IMR-90 (cell line): ENCODE measurements at regions not wholly inside any gene's neighbourhood (a gene's known extent, or its start where the extent isn't known, plus 50 kb on each side); places are given as distances from the start of the nearest gene placed in this dataset.

Source experiments
- ATAC-seq: fragments of 200-7000 bp; cut with Tn5 transposase; 2 replicates; pipeline ENCODE4 v1.9.1; 2020; ENCODE audit warnings: low read depth, mild to moderate bottlenecking, moderate library complexity
- BruUV-seq: library from RNA; stranded (reverse); fragments of 400-500 nt; replicated peaks from 2 replicates; lab custom pipeline; 2021; lab: Mats Ljungman, UMichigan
- CTCF ChIA-PET: fragments of 300-600 bp; formaldehyde crosslinking; extraction: SDS; loops from one replicate; lab custom pipeline; 2021; ENCODE audit warnings: antibody characterized with exemption; lab: Yijun Ruan, JAX
- POLR2A ChIA-PET: fragments of 300-600 bp; sonication (Branson Sonifier 250); formaldehyde crosslinking; loops from one replicate; lab custom pipeline; 2022; ENCODE audit warnings: antibody characterized with exemption; ENCODE audit not compliant: unreplicated experiment; lab: Charles Lee
- DNase-seq: peaks from one replicate; pipeline ENCODE4 v3.0.0; 2013
- H2AFZ ChIP-seq: replicated peaks from 2 replicates; pipeline ENCODE3; 2013; ENCODE audit warnings: low read length, mild to moderate bottlenecking; ENCODE audit not compliant: poor library complexity
- H2AK5ac ChIP-seq: 2 replicates; pipeline ENCODE4 v1.6.1; 2013; ENCODE audit warnings: low read depth, low read length, inconsistent platforms
- H2AK9ac ChIP-seq: replicated peaks from 2 replicates; pipeline ENCODE3; 2013; ENCODE audit warnings: mild to moderate bottlenecking, low read depth, low read length, moderate library complexity; ENCODE audit not compliant: poor library complexity
- H2BK120ac ChIP-seq: 2 replicates; pipeline ENCODE4 v1.6.1; 2013; ENCODE audit warnings: low read depth, low read length, inconsistent platforms
- H2BK15ac ChIP-seq: 3 replicates; pipeline ENCODE4 v1.6.1; 2013; ENCODE audit warnings: low read depth, low read length, inconsistent platforms
- H2BK20ac ChIP-seq: 2 replicates; pipeline ENCODE4 v1.6.1; 2013; ENCODE audit warnings: low read depth, mild to moderate bottlenecking, inconsistent platforms, low read length, moderate library complexity
- H2BK5ac ChIP-seq: 2 replicates; pipeline ENCODE4 v1.6.1; 2013; ENCODE audit warnings: mild to moderate bottlenecking, low read depth, low read length, inconsistent platforms; ENCODE audit not compliant: poor library complexity, severe bottlenecking
- H3K14ac ChIP-seq: replicated peaks from 2 replicates; pipeline ENCODE4 v1.6.1; 2013; ENCODE audit warnings: low read depth, low read length, inconsistent platforms
- H3K18ac ChIP-seq: 2 replicates; pipeline ENCODE4 v1.6.1; 2013; ENCODE audit warnings: low read depth, low read length, control low read depth
- H3K23ac ChIP-seq: 2 replicates; pipeline ENCODE4 v1.6.1; 2013; ENCODE audit warnings: low read depth, low read length, inconsistent platforms
- H3K27ac ChIP-seq: 2 replicates; pipeline ENCODE4 v1.5.1; 2013; ENCODE audit warnings: mild to moderate bottlenecking, control low read depth, low read length; ENCODE audit not compliant: insufficient read depth
- H3K27me3 ChIP-seq: 2 replicates; pipeline ENCODE4 v1.6.1; 2013; ENCODE audit warnings: low read length; ENCODE audit not compliant: control insufficient read depth, insufficient read depth
- H3K36me3 ChIP-seq: 2 replicates; pipeline ENCODE4 v1.6.1; 2013; ENCODE audit warnings: low read length, mixed read lengths; ENCODE audit not compliant: control insufficient read depth, insufficient read depth
- H3K4ac ChIP-seq: 2 replicates; pipeline ENCODE4 v1.6.1; 2013; ENCODE audit warnings: low read depth, low read length, inconsistent platforms
- H3K4me1 ChIP-seq: 2 replicates; pipeline ENCODE4 v1.6.1; 2013; ENCODE audit warnings: low read length, mixed read lengths; ENCODE audit not compliant: control insufficient read depth, insufficient read depth
- H3K4me2 ChIP-seq: 2 replicates; pipeline ENCODE4 v1.6.1; 2013; ENCODE audit warnings: low read depth, mild to moderate bottlenecking, control low read depth, low read length, moderate library complexity
- H3K4me3 ChIP-seq: 2 replicates; pipeline ENCODE4 v1.5.1; 2013; ENCODE audit warnings: low read depth, mild to moderate bottlenecking, control low read depth, low read length, moderate library complexity; ENCODE audit not compliant: insufficient read depth
- H3K56ac ChIP-seq: 2 replicates; pipeline ENCODE4 v1.6.1; 2013; ENCODE audit warnings: low read length, inconsistent platforms; ENCODE audit not compliant: insufficient read depth; ENCODE audit errors: extremely low read depth
- H3K79me1 ChIP-seq, 2 experiments: 2 replicates each; pipeline ENCODE4 v1.6.1; 2013; ENCODE audit warnings: low read length in 2 of 2, inconsistent platforms in 1 of 2, low read depth in 1 of 2
- H3K9ac ChIP-seq: 2 replicates; pipeline ENCODE4 v1.6.1; 2013; ENCODE audit warnings: low read depth, low read length, control low read depth
- H3K9me1 ChIP-seq: 2 replicates; pipeline ENCODE4 v1.6.1; 2013; ENCODE audit warnings: low read length, inconsistent platforms; ENCODE audit not compliant: insufficient read depth
- H3K9me3 ChIP-seq: 2 replicates; pipeline ENCODE4 v1.6.1; 2013; ENCODE audit warnings: low read length; ENCODE audit not compliant: control insufficient read depth, insufficient read depth
- H4K20me1 ChIP-seq: 2 replicates; pipeline ENCODE4 v1.6.1; 2013; ENCODE audit warnings: low read length, inconsistent platforms; ENCODE audit not compliant: insufficient read depth
- H4K5ac ChIP-seq: 2 replicates; pipeline ENCODE4 v1.6.1; 2013; ENCODE audit warnings: mild to moderate bottlenecking, low read depth, low read length, control low read depth
- H4K8ac ChIP-seq, 2 experiments: 2 replicates each; pipeline ENCODE4 v1.6.1; 2013; ENCODE audit warnings: low read depth in 2 of 2, low read length in 2 of 2, control low read depth in 1 of 2, inconsistent platforms in 1 of 2
- H4K91ac ChIP-seq: 2 replicates; pipeline ENCODE4 v1.6.1; 2013; ENCODE audit warnings: low read depth, low read length, inconsistent platforms; ENCODE audit not compliant: insufficient read depth
- BHLHE40 ChIP-seq: fragments of 150-350 bp; IDR thresholded peaks from 2 replicates; pipeline ENCODE4 v1.6.1; 2016; ENCODE audit warnings: mild to moderate bottlenecking, low read depth, low read length
- CEBPB ChIP-seq: IDR thresholded peaks from 2 replicates; pipeline ENCODE4 v1.6.1; 2012; ENCODE audit warnings: low read depth, low read length, improper control_type of control experiment
- CHD1 ChIP-seq: IDR thresholded peaks from 2 replicates; pipeline ENCODE4 v1.6.1; 2012; ENCODE audit warnings: low read depth, low read length, improper control_type of control experiment
- CTCF ChIP-seq: conservative IDR thresholded peaks from 2 replicates; pipeline ENCODE4 v1.5.1; 2012; ENCODE audit warnings: mild to moderate bottlenecking, low read depth, low read length, improper control_type of control experiment
- ELK1 ChIP-seq: fragments of 150-350 bp; IDR thresholded peaks from 2 replicates; pipeline ENCODE4 v1.6.1; 2016; ENCODE audit warnings: low read depth, mild to moderate bottlenecking, low read length, moderate library complexity, borderline replicate concordance
- FOS ChIP-seq: fragments of 150-350 bp; IDR thresholded peaks from 2 replicates; pipeline ENCODE4 v1.6.1; 2016; ENCODE audit warnings: low read depth, low read length
- MAFK ChIP-seq: IDR thresholded peaks from 2 replicates; pipeline ENCODE4 v1.6.1; 2012; ENCODE audit warnings: low read depth, low read length, improper control_type of control experiment
- MAZ ChIP-seq: IDR thresholded peaks from 2 replicates; pipeline ENCODE4 v1.6.1; 2012; ENCODE audit warnings: low read depth, mild to moderate bottlenecking, low read length, improper control_type of control experiment, moderate library complexity, borderline replicate concordance
- MXI1 ChIP-seq: IDR thresholded peaks from 2 replicates; pipeline ENCODE4 v1.6.1; 2012; ENCODE audit warnings: low read depth, mild to moderate bottlenecking, low read length, moderate library complexity, borderline replicate concordance
- NFE2L2 ChIP-seq: fragments of 150-350 bp; IDR thresholded peaks from 2 replicates; pipeline ENCODE4 v1.6.1; 2016; ENCODE audit warnings: low read depth, mild to moderate bottlenecking, low read length
- POLR2A ChIP-seq: IDR thresholded peaks from 2 replicates; pipeline ENCODE4 v1.6.1; 2012; ENCODE audit warnings: mild to moderate bottlenecking, low read depth, low read length
- RAD21 ChIP-seq: IDR thresholded peaks from 2 replicates; pipeline ENCODE4 v1.6.1; 2012; ENCODE audit warnings: low read length, improper control_type of control experiment
- RCOR1 ChIP-seq: IDR thresholded peaks from 2 replicates; pipeline ENCODE4 v1.6.1; 2012; ENCODE audit warnings: mild to moderate bottlenecking, low read length, improper control_type of control experiment; ENCODE audit not compliant: insufficient replicate concordance
- RFX5 ChIP-seq: IDR thresholded peaks from 2 replicates; pipeline ENCODE4 v1.8.0; 2012; ENCODE audit warnings: low read depth, mild to moderate bottlenecking, low read length, moderate library complexity
- SMC3 ChIP-seq: fragments of 150-350 bp; IDR thresholded peaks from 2 replicates; pipeline ENCODE4 v1.6.1; 2016; ENCODE audit warnings: low read depth, mild to moderate bottlenecking, antibody characterized with exemption, low read length, moderate library complexity
- USF2 ChIP-seq: fragments of 150-350 bp; IDR thresholded peaks from 2 replicates; pipeline ENCODE4 v1.6.1; 2017; ENCODE audit warnings: mild to moderate bottlenecking, antibody characterized with exemption, low read length, low read depth
- WGBS, 2 experiments: methylation state at CpG; one replicate each; pipeline versions ENCODE4 v1.1.5 to v1.1.7; 2013; ENCODE audit warnings: missing lambda C conversion rate in 2 of 2; ENCODE audit not compliant: insufficient read length in 1 of 2; ENCODE audit errors: extremely low coverage in 2 of 2; 5-methylcytosine and 5-hydroxymethylcytosine counted together
- dilution Hi-C: fragments of 300-500 bp; cut with HindIII; formaldehyde crosslinking; loops from one replicate; pipeline ENCODE4 v1.14.3; 2018; ENCODE audit warnings: low sequenced_read_pairs; ENCODE audit not compliant: unreplicated experiment
- in situ Hi-C: fragments of 300-500 bp; cut with MboI; formaldehyde crosslinking; loops from 3 replicates; pipeline ENCODE4 v1.14.3; 2019; ENCODE audit warnings: low sequenced_read_pairs, inconsistent platforms, mixed read lengths
- intact Hi-C: fragments of 100-400 bp; cut with micrococcal nuclease; formaldehyde crosslinking; loops from 2 replicates; pipeline ENCODE4 v1.10.0; 2022

GRCh38 chr5:56048124-56048523, 53.4 kb upstream of the IL6ST start:
- no peak overlapping the region for H3K14ac ChIP-seq
- in situ Hi-C loops (no loop called here), dilution Hi-C loops (no loop called here), intact Hi-C loops (no loop called here)
- CTCF ChIA-PET, result no interaction called here
- H2BK15ac ChIP-seq, result no peak overlapping the region
- H3K18ac ChIP-seq, result no peak overlapping the region
- no CpG with 5 or more reads among the region's 5 CpGs for WGBS, 2 experiments
- POLR2A ChIA-PET, result no interaction called here
- H3K4me2 ChIP-seq, result no peak overlapping the region
- no peak for TF ChIP-seq MAZ
- TF ChIP-seq POLR2A, result no peak
- TF ChIP-seq RCOR1, result no peak
- no peak for TF ChIP-seq RAD21
- no peak for TF ChIP-seq CTCF
- no peak for TF ChIP-seq USF2
- no peak for TF ChIP-seq CHD1
- TF ChIP-seq BHLHE40, result no peak
- no peak for TF ChIP-seq MAFK
- TF ChIP-seq NFE2L2, result no peak
- no peak for TF ChIP-seq ELK1
- TF ChIP-seq FOS, result no peak
- TF ChIP-seq RFX5, result no peak
- no peak for TF ChIP-seq MXI1
- TF ChIP-seq CEBPB, result no peak
- TF ChIP-seq SMC3, result no peak
- ATAC-seq (no peak), DNase-seq (no peak)
- no peaks in the 10 kb centered on the region for H3K27me3 ChIP-seq
- no TSS peak for BruUV-seq
- H3K4me1 ChIP-seq, result peaks cover 3% of the 10 kb centered on the region
- no peak overlapping the region for H3K56ac ChIP-seq
- H2BK120ac ChIP-seq, result no peak overlapping the region
- H3K79me1 ChIP-seq, result no peaks in the 10 kb centered on the region
- H2AFZ ChIP-seq, result no peak overlapping the region
- H3K23ac ChIP-seq, result no peak overlapping the region
- H2BK20ac ChIP-seq, result no peak overlapping the region
- no peak overlapping the region for H4K8ac ChIP-seq
- H4K5ac ChIP-seq, result no peak overlapping the region
- no peak overlapping the region for H4K91ac ChIP-seq
- H3K27ac ChIP-seq, result no peak overlapping the region
- H3K9me1 ChIP-seq, result no peaks in the 10 kb centered on the region
- no peaks in the 10 kb centered on the region for H3K36me3 ChIP-seq
- H3K9ac ChIP-seq, result no peak overlapping the region
- H2AK9ac ChIP-seq, result no peak overlapping the region
- H2AK5ac ChIP-seq, result no peak overlapping the region
- H3K4ac ChIP-seq, result no peak overlapping the region
- H3K9me3 ChIP-seq, result no peaks in the 10 kb centered on the region
- no peak overlapping the region for H2BK5ac ChIP-seq
- no peaks in the 10 kb centered on the region for H4K20me1 ChIP-seq
- H3K4me3 ChIP-seq, result no peak overlapping the region
